SU-DHL-6 (cell line): ENCODE measurements at regions not wholly inside any gene's neighbourhood (a gene's known extent, or its start where the extent isn't known, plus 50 kb on each side); places are given as distances from the start of the nearest gene placed in this dataset.

Experiments
- H2AFZ ChIP-seq: fragments of 200-600 bp; sonication (generic); 2 replicates; pipeline ENCODE4 v1.6.1; 2014; ENCODE audit warnings: low read depth, mild to moderate bottlenecking, moderate library complexity, mixed read lengths, antibody characterized with exemption, low read length; ENCODE audit not compliant: severe bottlenecking
- H3F3A ChIP-seq: fragments of 200-600 bp; shearing (Covaris generic); 2 replicates; pipeline ENCODE4 v1.6.0; 2016; ENCODE audit warnings: antibody characterized with exemption, mild to moderate bottlenecking; ENCODE audit not compliant: insufficient read depth
- H3K27ac ChIP-seq: fragments of 200-600 bp; sonication (generic); 2 replicates; pipeline ENCODE4 v1.5.1; 2016; ENCODE audit warnings: low read depth, mild to moderate bottlenecking, low read length, moderate library complexity, mixed read lengths
- H3K27me3 ChIP-seq: fragments of 200-600 bp; sonication (generic), shearing (Covaris generic); 2 replicates; pipeline ENCODE4 v1.6.0; 2014; ENCODE audit warnings: mild to moderate bottlenecking, low read length
- H3K36me3 ChIP-seq: fragments of 200-600 bp; sonication (generic); 2 replicates; pipeline ENCODE4 v1.6.1; 2014; ENCODE audit warnings: mild to moderate bottlenecking, low read length, mixed read lengths
- H3K4me2 ChIP-seq: fragments of 300-600, 200-600 bp; shearing (Covaris generic), sonication (generic); 2 replicates; pipeline ENCODE4 v1.6.0; 2014; ENCODE audit warnings: low read length, low read depth, mild to moderate bottlenecking; ENCODE audit not compliant: poor library complexity, severe bottlenecking
- H3K4me3 ChIP-seq: fragments of 200-600 bp; sonication (generic); 2 replicates; pipeline ENCODE4 v1.5.1; 2014; ENCODE audit warnings: antibody characterized with exemption, low read length, mild to moderate bottlenecking, mixed read lengths; ENCODE audit not compliant: insufficient read depth, poor library complexity, severe bottlenecking
- H3K79me2 ChIP-seq: fragments of 200-600 bp; sonication (generic); 2 replicates; pipeline ENCODE4 v1.6.1; 2014; ENCODE audit warnings: mild to moderate bottlenecking, low read length, moderate library complexity; ENCODE audit not compliant: insufficient read depth
- H3K9ac ChIP-seq: fragments of 200-600 bp; sonication (generic); 2 replicates; pipeline ENCODE4 v1.7.0; 2014; ENCODE audit warnings: mild to moderate bottlenecking, low read length
- H3K9me2 ChIP-seq: fragments of 200-600 bp; sonication (generic); replicated peaks from 2 replicates; pipeline ENCODE4 v1.6.1; 2014; ENCODE audit warnings: low read length; ENCODE audit not compliant: insufficient read depth
- H3K9me3 ChIP-seq: fragments of 200-600 bp; sonication (generic); 2 replicates; pipeline ENCODE4 v1.6.1; 2014; ENCODE audit warnings: low read length, mixed read lengths; ENCODE audit not compliant: insufficient read depth
- H4K20me1 ChIP-seq: fragments of 200-600 bp; sonication (generic); 2 replicates; pipeline ENCODE4 v1.6.1; 2014; ENCODE audit warnings: low read depth, mild to moderate bottlenecking, antibody characterized with exemption, low read length, moderate library complexity, mixed read lengths
- CTCF ChIP-seq: fragments of 200-600 bp; sonication (generic); IDR thresholded peaks from one replicate; pipeline ENCODE4 v1.5.1; 2017; ENCODE audit warnings: antibody characterized with exemption, mild to moderate bottlenecking, low read length, moderate library complexity; ENCODE audit not compliant: insufficient read depth, poor library complexity, severe bottlenecking
- EZH2phosphoT487 ChIP-seq: fragments of 200-600 bp; sonication (generic), shearing (Covaris generic); conservative IDR thresholded peaks from 2 replicates; pipeline ENCODE4 v1.6.1; 2018; ENCODE audit warnings: mild to moderate bottlenecking, antibody characterized with exemption, low read length, moderate library complexity, mixed read lengths

GRCh38 chr4:181202240-181202639 is 1041.0 kb upstream of the TENM3 start:
- Histone ChIP-seq H3F3A (no peaks in the 10 kb centered on the region), H3K4me2 (no peak overlapping the region), H3K27ac (no peak overlapping the region), H3K27me3 (no peaks in the 10 kb centered on the region), H3K36me3 (no peaks in the 10 kb centered on the region), H3K9me3 (no peaks in the 10 kb centered on the region), H3K9me2 (no peaks in the 10 kb centered on the region), H4K20me1 (no peaks in the 10 kb centered on the region), H3K4me3 (no peak overlapping the region), H3K9ac (no peak overlapping the region), H2AFZ (no peak overlapping the region), H3K79me2 (no peaks in the 10 kb centered on the region)
- TF ChIP-seq CTCF (no peak), EZH2phosphoT487 (no peak)

GRCh38 chr4:181204109-181204508 is 1039.1 kb upstream of the TENM3 start:
- Histone ChIP-seq H3K27ac (no peak overlapping the region), H3K4me3 (no peak overlapping the region), H3K36me3 (no peaks in the 10 kb centered on the region), H2AFZ (no peak overlapping the region), H3K79me2 (no peaks in the 10 kb centered on the region), H3K4me2 (no peak overlapping the region), H3K9me3 (no peaks in the 10 kb centered on the region), H3K9ac (no peak overlapping the region), H3K9me2 (no peaks in the 10 kb centered on the region), H3F3A (no peaks in the 10 kb centered on the region), H3K27me3 (no peaks in the 10 kb centered on the region), H4K20me1 (no peaks in the 10 kb centered on the region)
- TF ChIP-seq CTCF (no peak), EZH2phosphoT487 (no peak)

- H4K20me1 ChIP-seq = no peaks in the 10 kb centered on the region
- H3F3A ChIP-seq = no peaks in the 10 kb centered on the region
- TF ChIP-seq EZH2phosphoT487 (no peak), CTCF (no peak)
- no peak overlapping the region for H2AFZ ChIP-seq
- H3K79me2 ChIP-seq = no peaks in the 10 kb centered on the region
- H3K9me3 ChIP-seq = no peaks in the 10 kb centered on the region
- no peaks in the 10 kb centered on the region for H3K27me3 ChIP-seq
- no peak overlapping the region for H3K4me3 ChIP-seq
- H3K4me2 ChIP-seq = no peak overlapping the region
- no peak overlapping the region for H3K27ac ChIP-seq
- H3K9ac ChIP-seq = no peak overlapping the region
- H3K9me2 ChIP-seq = no peaks in the 10 kb centered on the region
- H3K36me3 ChIP-seq = no peaks in the 10 kb centered on the region
Observed at GRCh38 chr4:181213551-181213950, 1029.7 kb upstream of the TENM3 start.
